H9 (cell line): ENCODE measurements at regions not wholly inside any gene's neighbourhood (a gene's known extent, or its start where the extent isn't known, plus 50 kb on each side); places are given as distances from the start of the nearest gene placed in this dataset.

ENCODE experiments used
- DNase-seq: peaks from one replicate; pipeline ENCODE4 v3.0.0-alpha.2; 2017
- H2AFZ ChIP-seq: one replicate; pipeline ENCODE4 v1.6.1; 2013; ENCODE audit warnings: mild to moderate bottlenecking, low read length, control low read depth, moderate library complexity
- H2AK5ac ChIP-seq: 2 replicates; pipeline ENCODE4 v1.6.1; 2013; ENCODE audit warnings: low read length, control low read depth, mixed read lengths; ENCODE audit not compliant: insufficient read length
- H2BK120ac ChIP-seq: one replicate; pipeline ENCODE4 v1.6.1; 2013; ENCODE audit warnings: low read depth, mild to moderate bottlenecking, low read length, control low read depth, inconsistent platforms; ENCODE audit not compliant: poor library complexity, severe bottlenecking
- H2BK12ac ChIP-seq: 2 replicates; pipeline ENCODE4 v1.6.1; 2013; ENCODE audit warnings: low read length, control low read depth, mixed read lengths, low read depth; ENCODE audit not compliant: insufficient read length
- H2BK15ac ChIP-seq: 2 replicates; pipeline ENCODE4 v1.6.1; 2013; ENCODE audit warnings: low read depth, low read length, control low read depth
- H2BK20ac ChIP-seq: one replicate; pipeline ENCODE4 v1.6.1; 2013; ENCODE audit warnings: low read depth, mild to moderate bottlenecking, low read length, control low read depth, inconsistent platforms; ENCODE audit not compliant: poor library complexity, severe bottlenecking
- H2BK5ac ChIP-seq: 2 replicates; pipeline ENCODE4 v1.6.1; 2013; ENCODE audit warnings: low read length, control low read depth, mixed read lengths; ENCODE audit not compliant: insufficient read length
- H3K14ac ChIP-seq: 2 replicates; pipeline ENCODE4 v1.6.1; 2013; ENCODE audit warnings: low read length, control low read depth; ENCODE audit not compliant: insufficient read depth
- H3K18ac ChIP-seq: 2 replicates; pipeline ENCODE4 v1.6.1; 2013; ENCODE audit warnings: low read depth, mild to moderate bottlenecking, mixed read lengths, low read length, control low read depth; ENCODE audit not compliant: insufficient read length
- H3K23ac ChIP-seq: 2 replicates; pipeline ENCODE4 v1.6.1; 2013; ENCODE audit warnings: low read length, control low read depth, mixed read lengths, low read depth; ENCODE audit not compliant: insufficient read length
- H3K23me2 ChIP-seq: 2 replicates; pipeline ENCODE4 v1.6.1; 2013; ENCODE audit warnings: low read depth, mild to moderate bottlenecking, mixed read lengths, low read length, control low read depth; ENCODE audit not compliant: insufficient read length, poor library complexity, severe bottlenecking
- H3K27ac ChIP-seq: 2 replicates; pipeline ENCODE4 v1.5.1; 2013; ENCODE audit warnings: low read length, control low read depth, mixed read lengths, low read depth; ENCODE audit not compliant: insufficient read length
- H3K27me3 ChIP-seq: 2 replicates; pipeline ENCODE4 v1.6.1; 2013; ENCODE audit warnings: low read length, control low read depth, inconsistent platforms; ENCODE audit not compliant: insufficient read depth
- H3K4ac ChIP-seq: 2 replicates; pipeline ENCODE4 v1.6.1; 2013; ENCODE audit warnings: low read depth, mild to moderate bottlenecking, control low read depth, inconsistent platforms, low read length, moderate library complexity
- H3K4me1 ChIP-seq: 2 replicates; pipeline ENCODE4 v1.6.1; 2013; ENCODE audit warnings: low read length, control low read depth, inconsistent platforms; ENCODE audit not compliant: insufficient read depth
- H3K4me2 ChIP-seq: 2 replicates; pipeline ENCODE4 v1.6.1; 2013; ENCODE audit warnings: low read length, control low read depth, mixed read lengths; ENCODE audit not compliant: insufficient read length, insufficient read depth
- H3K56ac ChIP-seq: 2 replicates; pipeline ENCODE4 v1.6.1; 2013; ENCODE audit warnings: low read depth, mild to moderate bottlenecking, mixed read lengths, low read length, control low read depth; ENCODE audit not compliant: insufficient read length
- H3K79me1 ChIP-seq: 2 replicates; pipeline ENCODE4 v1.6.1; 2013; ENCODE audit warnings: low read depth, mild to moderate bottlenecking, moderate library complexity, low read length, control low read depth, inconsistent platforms; ENCODE audit not compliant: insufficient read depth, poor library complexity, severe bottlenecking
- H3K79me2 ChIP-seq: 2 replicates; pipeline ENCODE4 v1.6.1; 2013; ENCODE audit warnings: low read length, control low read depth, inconsistent platforms; ENCODE audit not compliant: insufficient read depth
- H3K9ac ChIP-seq: 2 replicates; pipeline ENCODE4 v1.6.1; 2013; ENCODE audit warnings: low read length, control low read depth, mixed read lengths; ENCODE audit not compliant: insufficient read length; ENCODE audit errors: extremely low read depth
- H3K9me3 ChIP-seq: one replicate; pipeline ENCODE4 v1.6.1; 2013; ENCODE audit warnings: low read depth, low read length, inconsistent platforms; ENCODE audit not compliant: control insufficient read depth
- H3T11ph ChIP-seq: one replicate; pipeline ENCODE4 v1.6.1; 2013; ENCODE audit warnings: mild to moderate bottlenecking, low read length, control low read depth, inconsistent platforms
- H4K20me1 ChIP-seq: one replicate; pipeline ENCODE4 v1.6.1; 2013; ENCODE audit not compliant: control insufficient read depth, insufficient read length, insufficient read depth
- H4K5ac ChIP-seq: 2 replicates; pipeline ENCODE4 v1.6.1; 2013; ENCODE audit warnings: low read depth, mild to moderate bottlenecking, mixed read lengths, low read length, control low read depth; ENCODE audit not compliant: insufficient read length
- H4K8ac ChIP-seq: replicated peaks from 2 replicates; pipeline ENCODE4 v1.6.1; 2013; ENCODE audit warnings: low read length, control low read depth, mixed read lengths, low read depth; ENCODE audit not compliant: insufficient read length
- H4K91ac ChIP-seq: 2 replicates; pipeline ENCODE4 v1.6.1; 2013; ENCODE audit warnings: low read depth, mild to moderate bottlenecking, moderate library complexity, mixed read lengths, low read length, control low read depth; ENCODE audit not compliant: insufficient read length
- H3K27ac Mint-ChIP-seq, 3 experiments: 2 replicates in 2 of 3; 3 replicates in 1 of 3; pipeline ENCODE4 v1.8.0; 2020 to 2021; ENCODE audit warnings: mixed read lengths in 3 of 3, mild to moderate bottlenecking in 1 of 3, moderate library complexity in 1 of 3
- H3K27me3 Mint-ChIP-seq: 2 replicates; pipeline ENCODE4 v1.8.0; 2021; ENCODE audit warnings: low read depth, mild to moderate bottlenecking, moderate library complexity, mixed read lengths
- H3K36me3 Mint-ChIP-seq, 3 experiments: 2 replicates in 2 of 3; 3 replicates in 1 of 3; pipeline ENCODE4 v1.8.0; 2020 to 2021; ENCODE audit warnings: low read depth in 3 of 3, mixed read lengths in 3 of 3; ENCODE audit not compliant: insufficient read depth in 1 of 3
- H3K4me1 Mint-ChIP-seq, 2 experiments: 2 replicates each; pipeline ENCODE4 v1.8.0; 2020; ENCODE audit warnings: mixed read lengths in 2 of 2
- H3K4me3 Mint-ChIP-seq, 2 experiments: 2 replicates in 1 of 2; 3 replicates in 1 of 2; pipeline ENCODE4 v1.8.0; 2020 to 2021; ENCODE audit warnings: mild to moderate bottlenecking in 2 of 2, mixed read lengths in 2 of 2, moderate library complexity in 1 of 2
- H3K9me3 Mint-ChIP-seq, 2 experiments: 2 replicates in 1 of 2; 3 replicates in 1 of 2; pipeline ENCODE4 v1.8.0; 2020; ENCODE audit warnings: mild to moderate bottlenecking in 2 of 2, mixed read lengths in 2 of 2, moderate library complexity in 1 of 2
- CTCF ChIP-seq: fragments of 200-600 bp; sonication (generic); conservative IDR thresholded peaks from 3 replicates; pipeline ENCODE4 v1.8.0; 2021; ENCODE audit warnings: antibody characterized with exemption, mild to moderate bottlenecking
- WGBS: extraction: QIAGEN DNeasy Blood & Tissue Kit; methylation state at CpG from one replicate; pipeline ENCODE4 v1.1.7; 2013; ENCODE audit warnings: missing lambda C conversion rate, low lambda C conversion rate, mixed read lengths; ENCODE audit not compliant: insufficient read length; ENCODE audit errors: extremely low coverage; 5-methylcytosine and 5-hydroxymethylcytosine counted together

GRCh38 chr7:46288861-46289260 is 367.8 kb upstream of the IGFBP3 start:
- Histone ChIP-seq H2AFZ (no peak overlapping the region), H3K4me1 (peaks cover 2% of the 10 kb centered on the region; the same call in 1 of the 2 replicates), H2BK5ac (no peak overlapping the region), H3K9ac (no peak overlapping the region), H3K56ac (no peak overlapping the region), H3T11ph (no peak overlapping the region), H4K91ac (no peak overlapping the region), H3K27me3 (no peaks in the 10 kb centered on the region), H3K4me2 (no peak overlapping the region), H2BK15ac (no peak overlapping the region), H3K18ac (no peak overlapping the region), H3K23me2 (no peaks in the 10 kb centered on the region), H3K9me3 (no peaks in the 10 kb centered on the region), H3K4ac (no peak overlapping the region), H2BK120ac (no peak overlapping the region), H3K27ac (no peak overlapping the region), H3K14ac (no peak overlapping the region), H2AK5ac (no peak overlapping the region), H3K79me2 (no peaks in the 10 kb centered on the region), H3K79me1 (no peaks in the 10 kb centered on the region), H4K8ac (no peak overlapping the region), H3K23ac (no peak overlapping the region), H2BK12ac (no peak overlapping the region), H4K20me1 (no peaks in the 10 kb centered on the region), H4K5ac (no peak overlapping the region), H2BK20ac (no peak overlapping the region)
- Mint-ChIP-seq H3K27ac (no peak overlapping the region), H3K4me1 (peaks cover 12 to 17% of the 10 kb centered on the region in 2 experiments), H3K27me3 (no peaks in the 10 kb centered on the region), H3K9me3 (no peaks in the 10 kb centered on the region), H3K36me3 (no peaks in the 10 kb centered on the region), H3K4me3 (no peak overlapping the region)
- no CpG with 5 or more reads among the region's 3 CpGs for WGBS
- no peak for DNase-seq
- no peak for TF ChIP-seq CTCF
